Astrocyte of the spinal cord (primary cell): ENCODE measurements at regions not wholly inside any gene's neighbourhood (a gene's known extent, or its start where the extent isn't known, plus 50 kb on each side); places are given as distances from the start of the nearest gene placed in this dataset.
"Not testable (repeated sequence)": the region's sequence is repeated elsewhere in the genome, so short reads cannot be mapped to it uniquely, and the experiment has no call there.

Experiments used
- DNase-seq: peaks from one replicate; pipeline ENCODE4 v3.0.0; 2011; ENCODE audit warnings: low read depth, low spot score
- H3K4me3 ChIP-seq: 2 replicates; pipeline ENCODE4 v1.5.1; 2011; ENCODE audit warnings: low read depth, mild to moderate bottlenecking, low read length, moderate library complexity
- CTCF ChIP-seq: IDR thresholded peaks from 2 replicates; pipeline ENCODE4 v1.5.1; 2012; ENCODE audit warnings: low read depth, mild to moderate bottlenecking, low read length, inconsistent platforms
- in situ Hi-C: cut with HindIII; loops from 2 replicates; pipeline ENCODE4 v1.10.0; 2017; ENCODE audit warnings: low sequenced_read_pairs

- no peak for DNase-seq
- H3K4me3 ChIP-seq: no peak overlapping the region
- TF ChIP-seq CTCF: no peak
- in situ Hi-C loops: no loop called here
These were observed 319.5 kb downstream of the DOK5 start for GRCh38 chr20:54794874-54795273.

GRCh38 chr20:54794110-54794509, 318.7 kb downstream of the DOK5 start:
- DNase-seq: no peak
- in situ Hi-C loops: no loop called here
- no peak for TF ChIP-seq CTCF
- H3K4me3 ChIP-seq: no peak overlapping the region

- no peak for TF ChIP-seq CTCF
- in situ Hi-C loops: no loop called here
- no peak overlapping the region for H3K4me3 ChIP-seq
- no peak for DNase-seq
These were observed 318.0 kb downstream of the DOK5 start for GRCh38 chr20:54793291-54793992.

- no peak for DNase-seq
- H3K4me3 ChIP-seq: no peak overlapping the region
- in situ Hi-C loops: no loop called here
- no peak for TF ChIP-seq CTCF
These were observed 317.3 kb downstream of the DOK5 start for GRCh38 chr20:54792688-54793087.

- in situ Hi-C loops, DNase-seq: not testable (repeated sequence)
These were observed 312.9 kb downstream of the DOK5 start for GRCh38 chr20:54788260-54788659.

GRCh38 chr20:54782758-54783157, 307.4 kb downstream of the DOK5 start:
- DNase-seq, in situ Hi-C loops, H3K4me3 ChIP-seq: not testable (repeated sequence)

More at GRCh38 chr20:54788260-54788659, 312.9 kb downstream of the DOK5 start:
- H3K4me3 ChIP-seq: not testable (repeated sequence)

GRCh38 chr20:54774426-54774825, 299.0 kb downstream of the DOK5 start:
- in situ Hi-C loops: no loop called here
- TF ChIP-seq CTCF: no peak
- no peak overlapping the region for H3K4me3 ChIP-seq
- no peak for DNase-seq

GRCh38 chr20:54773643-54774000, 298.2 kb downstream of the DOK5 start:
- no peak for DNase-seq
- no peak overlapping the region for H3K4me3 ChIP-seq
- no peak for TF ChIP-seq CTCF
- in situ Hi-C loops: no loop called here
